ENCODE measurements at regions not wholly inside any gene's neighbourhood (a gene's known extent, or its start where the extent isn't known, plus 50 kb on each side); places are given as distances from the start of the nearest gene placed in this dataset.
"Not testable (repeated sequence)": the region's sequence is repeated elsewhere in the genome, so short reads cannot be mapped to it uniquely, and the experiment has no call there.

DNA sequence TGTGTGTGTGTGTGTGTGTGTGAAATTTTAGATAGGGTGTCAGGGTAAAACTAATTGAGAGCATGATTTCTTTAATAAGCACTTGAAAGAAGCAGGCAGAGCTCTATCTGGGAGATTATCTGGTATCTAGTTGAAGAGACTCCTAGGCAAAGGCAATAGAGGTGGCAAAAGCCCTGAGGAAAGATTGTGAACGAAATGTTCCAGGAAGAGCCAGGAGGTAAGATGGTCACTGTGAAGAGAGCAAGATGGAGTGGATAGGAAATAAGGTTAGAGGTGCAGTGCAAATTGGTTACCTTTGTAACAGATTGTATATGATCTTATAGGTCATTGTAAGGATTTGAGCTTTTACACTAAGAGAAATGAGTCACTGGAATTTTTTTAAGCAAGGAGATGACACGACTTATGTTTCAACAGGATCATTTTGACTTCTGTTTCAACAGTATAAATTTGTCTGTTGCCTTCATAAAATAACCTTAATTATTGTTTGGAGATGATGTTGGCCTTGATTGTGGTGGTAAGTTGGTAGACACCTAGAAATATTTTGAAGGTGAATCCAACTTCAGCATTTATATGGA lies 239.6 kb downstream of the PARP8 start:
- FAIRE-seq (no peak), ATAC-seq (no peak), DNase-seq (ENCODE audit: low read depth, low spot score) (no peak)
- Histone ChIP-seq H3K36me3 (ENCODE audit: control insufficient read depth in 2 of 2, insufficient read depth in 2 of 2, low read length in 1 of 2) (no peaks in the 10 kb centered on the region), H3K4me1 (ENCODE audit: control insufficient read depth, insufficient read depth, low read length) (no peaks in the 10 kb centered on the region), H3K9ac (ENCODE audit: control insufficient read depth, insufficient read depth, low read length) (no peak overlapping the region), H3K4me3 (no peak overlapping the region), H3K27ac (ENCODE audit: control insufficient read depth, insufficient read depth) (no peak overlapping the region), H2AFZ (ENCODE audit: control insufficient read depth, low read depth, low read length) (no peak overlapping the region), H4K20me1 (ENCODE audit: control insufficient read depth, insufficient read depth) (0 out of 2 replicates have a peak, but pooled peaks cover 2% of the 10 kb centered on the region), H3K27me3 (replicated peaks in 1 of 2; ENCODE audit: control insufficient read depth in 2 of 2, insufficient read depth in 2 of 2, low read length in 1 of 2) (no peaks in the 10 kb centered on the region), H3K79me2 (ENCODE audit: control insufficient read depth, insufficient read depth, low read length) (no peaks in the 10 kb centered on the region), H3K4me2 (ENCODE audit: control insufficient read depth, insufficient read depth) (no peak overlapping the region), H3K9me3 (replicated peaks; ENCODE audit: control insufficient read depth, insufficient read depth, low read length) (no peaks in the 10 kb centered on the region)
- in situ Hi-C loops (cut with MboI) (no loop called here), intact Hi-C loops (cut with micrococcal nuclease; ENCODE audit: unreplicated experiment) (no loop called here)
- TF ChIP-seq ASH2L (IDR thresholded peaks at IDR 0.05; ENCODE audit: borderline replicate concordance, low read depth), result no peak
- TF ChIP-seq NBN (IDR thresholded peaks at IDR 0.05), result no peak
- no peak for TF ChIP-seq CBFB (IDR thresholded peaks at IDR 0.05; ENCODE audit: low read depth)
- no peak for TF ChIP-seq KAT2A (conservative IDR thresholded peaks at IDR 0.05; ENCODE audit: control insufficient read depth, low read depth, low read length)
- TF ChIP-seq, protein P1, sequence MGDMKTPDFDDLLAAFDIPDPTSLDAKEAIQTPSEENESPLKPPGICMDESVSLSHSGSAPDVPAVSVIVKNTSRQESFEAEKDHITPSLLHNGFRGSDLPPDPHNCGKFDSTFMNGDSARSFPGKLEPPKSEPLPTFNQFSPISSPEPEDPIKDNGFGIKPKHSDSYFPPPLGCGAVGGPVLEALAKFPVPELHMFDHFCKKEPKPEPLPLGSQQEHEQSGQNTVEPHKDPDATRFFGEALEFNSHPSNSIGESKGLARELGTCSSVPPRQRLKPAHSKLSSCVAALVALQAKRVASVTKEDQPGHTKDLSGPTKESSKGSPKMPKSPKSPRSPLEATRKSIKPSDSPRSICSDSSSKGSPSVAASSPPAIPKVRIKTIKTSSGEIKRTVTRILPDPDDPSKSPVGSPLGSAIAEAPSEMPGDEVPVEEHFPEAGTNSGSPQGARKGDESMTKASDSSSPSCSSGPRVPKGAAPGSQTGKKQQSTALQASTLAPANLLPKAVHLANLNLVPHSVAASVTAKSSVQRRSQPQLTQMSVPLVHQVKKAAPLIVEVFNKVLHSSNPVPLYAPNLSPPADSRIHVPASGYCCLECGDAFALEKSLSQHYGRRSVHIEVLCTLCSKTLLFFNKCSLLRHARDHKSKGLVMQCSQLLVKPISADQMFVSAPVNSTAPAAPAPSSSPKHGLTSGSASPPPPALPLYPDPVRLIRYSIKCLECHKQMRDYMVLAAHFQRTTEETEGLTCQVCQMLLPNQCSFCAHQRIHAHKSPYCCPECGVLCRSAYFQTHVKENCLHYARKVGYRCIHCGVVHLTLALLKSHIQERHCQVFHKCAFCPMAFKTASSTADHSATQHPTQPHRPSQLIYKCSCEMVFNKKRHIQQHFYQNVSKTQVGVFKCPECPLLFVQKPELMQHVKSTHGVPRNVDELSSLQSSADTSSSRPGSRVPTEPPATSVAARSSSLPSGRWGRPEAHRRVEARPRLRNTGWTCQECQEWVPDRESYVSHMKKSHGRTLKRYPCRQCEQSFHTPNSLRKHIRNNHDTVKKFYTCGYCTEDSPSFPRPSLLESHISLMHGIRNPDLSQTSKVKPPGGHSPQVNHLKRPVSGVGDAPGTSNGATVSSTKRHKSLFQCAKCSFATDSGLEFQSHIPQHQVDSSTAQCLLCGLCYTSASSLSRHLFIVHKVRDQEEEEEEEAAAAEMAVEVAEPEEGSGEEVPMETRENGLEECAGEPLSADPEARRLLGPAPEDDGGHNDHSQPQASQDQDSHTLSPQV (IDR thresholded peaks at IDR 0.05), result no peak
- no peak for TF ChIP-seq SMC3 (IDR thresholded peaks at IDR 0.05; ENCODE audit: borderline replicate concordance, low read length)
- TF ChIP-seq HCFC1 (IDR thresholded peaks at IDR 0.05; ENCODE audit: low read length), result no peak
- CTCF ChIA-PET, result interaction anchor here (1.6 kb wide), 1 partner anchor 37 kb away, joined by 3 read pairs; no protein-coding TSS in a partner anchor
- BruUV-seq (replicated peaks), result no TSS peak
- SMC1A ChIA-PET (ENCODE audit: uncharacterized antibody, unreplicated experiment), result no interaction called here
- 27% methylated on average over 2 of the region's 2 CpGs for WGBS (ENCODE audit: insufficient coverage, insufficient replicate concordance, low lambda C conversion rate, missing lambda C conversion rate)
- POLR2A ChIA-PET, result no interaction called here
- RAD21 ChIA-PET (ENCODE audit: unreplicated experiment), result no interaction called here

DNA sequence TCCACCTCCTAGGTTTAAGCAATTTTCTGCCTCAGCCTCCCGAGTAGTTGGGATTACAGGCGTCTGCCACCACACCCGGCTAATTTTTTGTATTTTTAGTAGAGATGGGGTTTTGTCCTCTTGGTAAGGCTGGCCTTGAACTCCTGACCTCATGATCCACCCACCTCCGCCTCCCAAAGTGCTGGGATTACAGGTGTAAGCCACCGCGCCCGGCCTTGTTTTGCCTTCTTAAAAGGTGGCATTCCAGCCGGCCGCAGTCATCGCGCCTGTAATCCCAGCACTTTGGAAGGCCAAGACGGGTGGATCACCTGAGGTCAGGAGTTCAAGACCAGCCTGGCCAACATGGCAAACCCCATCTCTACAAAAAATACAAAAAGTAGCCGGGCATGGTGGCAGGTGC lies 253.7 kb downstream of the PARP8 start:
- H4K20me1 ChIP-seq (ENCODE audit: control insufficient read depth, insufficient read depth); H3K27me3 ChIP-seq (replicated peaks in 1 of 2; ENCODE audit: control insufficient read depth in 2 of 2, insufficient read depth in 2 of 2, low read length in 1 of 2); intact Hi-C loops (cut with micrococcal nuclease; ENCODE audit: unreplicated experiment); H2AFZ ChIP-seq (ENCODE audit: control insufficient read depth, low read depth, low read length); CTCF ChIA-PET; H3K4me1 ChIP-seq (ENCODE audit: control insufficient read depth, insufficient read depth, low read length); in situ Hi-C loops (cut with MboI); POLR2A ChIA-PET; H3K9ac ChIP-seq (ENCODE audit: control insufficient read depth, insufficient read depth, low read length); FAIRE-seq; RAD21 ChIA-PET (ENCODE audit: unreplicated experiment); SMC1A ChIA-PET (ENCODE audit: uncharacterized antibody, unreplicated experiment); H3K79me2 ChIP-seq (ENCODE audit: control insufficient read depth, insufficient read depth, low read length); H3K4me2 ChIP-seq (ENCODE audit: control insufficient read depth, insufficient read depth); H3K27ac ChIP-seq (ENCODE audit: control insufficient read depth, insufficient read depth); H3K4me3 ChIP-seq; ATAC-seq; DNase-seq (ENCODE audit: low read depth, low spot score); H3K36me3 ChIP-seq (ENCODE audit: control insufficient read depth in 2 of 2, insufficient read depth in 2 of 2, low read length in 1 of 2); H3K9me3 ChIP-seq (replicated peaks; ENCODE audit: control insufficient read depth, insufficient read depth, low read length); BruUV-seq (replicated peaks): not testable (repeated sequence)
- WGBS (ENCODE audit: insufficient coverage, insufficient replicate concordance, low lambda C conversion rate, missing lambda C conversion rate), result 72% methylated on average over 13 of the region's 13 CpGs

All from GM12878 (cell line).